ENCODE measurements at regions not wholly inside any gene's neighbourhood (a gene's known extent, or its start where the extent isn't known, plus 50 kb on each side); places are given as distances from the start of the nearest gene placed in this dataset.

DNA sequence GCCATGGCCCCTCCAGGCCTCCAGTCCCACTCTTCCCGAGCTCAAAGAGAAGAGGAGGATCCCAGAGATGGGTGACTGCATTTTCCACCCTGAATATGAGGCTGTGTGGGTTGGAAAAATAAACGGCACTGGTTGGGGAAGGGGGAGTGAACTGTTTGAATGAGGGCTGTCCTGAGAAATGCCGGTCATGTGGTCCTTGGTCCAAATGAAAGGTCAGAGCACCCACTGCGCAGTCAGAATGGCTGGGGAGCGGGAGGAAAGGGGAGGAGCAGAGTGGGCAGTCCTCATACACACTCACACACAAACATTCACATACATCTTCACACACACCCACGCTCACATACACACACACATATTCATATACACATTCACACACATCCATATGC is 83.1 kb downstream of the MRPL14 start:
- Histone ChIP-seq H3K4me1 (ENCODE audit: control insufficient read depth, insufficient read depth, low read length) (peaks cover 21% of the 10 kb centered on the region), H3K9me3 (ENCODE audit: control insufficient read depth, insufficient read depth, low read depth, low read length) (no peaks in the 10 kb centered on the region), H3K27me3 (ENCODE audit: control insufficient read depth, insufficient read depth, low read length) (no peaks in the 10 kb centered on the region), H3K4me3 (ENCODE audit: low read depth in 2 of 2, low read length in 2 of 2) (no peak overlapping the region), H3K36me3 (ENCODE audit: control insufficient read depth, insufficient read depth, low read length) (no peaks in the 10 kb centered on the region), H3K27ac (ENCODE audit: low read length) (peak overlapping the region; percentile 13; the same call in 1 of the 2 replicates)
- intact Hi-C loops (cut with micrococcal nuclease; ENCODE audit: unreplicated experiment), result no loop called here
- POLR2A ChIA-PET, result interaction anchor here (0.6 kb wide), 1 partner anchor 17 kb away, joined by 7 read pairs; no protein-coding TSS in a partner anchor
- DNase-seq (ENCODE audit: low read depth, low spot score) (no peak), ATAC-seq (peak; percentile 42)
- no TSS peak for BruUV-seq (replicated peaks)
- CTCF ChIA-PET, result interaction anchor here (0.7 kb wide), 1 partner anchor 269 kb away, joined by 7 read pairs; no protein-coding TSS in a partner anchor
- in situ Hi-C loops (cut with HindIII; ENCODE audit: low pct_unique_long_range_greater_than_20kb, low sequenced_read_pairs), result no loop called here
- TF ChIP-seq, protein P1, sequence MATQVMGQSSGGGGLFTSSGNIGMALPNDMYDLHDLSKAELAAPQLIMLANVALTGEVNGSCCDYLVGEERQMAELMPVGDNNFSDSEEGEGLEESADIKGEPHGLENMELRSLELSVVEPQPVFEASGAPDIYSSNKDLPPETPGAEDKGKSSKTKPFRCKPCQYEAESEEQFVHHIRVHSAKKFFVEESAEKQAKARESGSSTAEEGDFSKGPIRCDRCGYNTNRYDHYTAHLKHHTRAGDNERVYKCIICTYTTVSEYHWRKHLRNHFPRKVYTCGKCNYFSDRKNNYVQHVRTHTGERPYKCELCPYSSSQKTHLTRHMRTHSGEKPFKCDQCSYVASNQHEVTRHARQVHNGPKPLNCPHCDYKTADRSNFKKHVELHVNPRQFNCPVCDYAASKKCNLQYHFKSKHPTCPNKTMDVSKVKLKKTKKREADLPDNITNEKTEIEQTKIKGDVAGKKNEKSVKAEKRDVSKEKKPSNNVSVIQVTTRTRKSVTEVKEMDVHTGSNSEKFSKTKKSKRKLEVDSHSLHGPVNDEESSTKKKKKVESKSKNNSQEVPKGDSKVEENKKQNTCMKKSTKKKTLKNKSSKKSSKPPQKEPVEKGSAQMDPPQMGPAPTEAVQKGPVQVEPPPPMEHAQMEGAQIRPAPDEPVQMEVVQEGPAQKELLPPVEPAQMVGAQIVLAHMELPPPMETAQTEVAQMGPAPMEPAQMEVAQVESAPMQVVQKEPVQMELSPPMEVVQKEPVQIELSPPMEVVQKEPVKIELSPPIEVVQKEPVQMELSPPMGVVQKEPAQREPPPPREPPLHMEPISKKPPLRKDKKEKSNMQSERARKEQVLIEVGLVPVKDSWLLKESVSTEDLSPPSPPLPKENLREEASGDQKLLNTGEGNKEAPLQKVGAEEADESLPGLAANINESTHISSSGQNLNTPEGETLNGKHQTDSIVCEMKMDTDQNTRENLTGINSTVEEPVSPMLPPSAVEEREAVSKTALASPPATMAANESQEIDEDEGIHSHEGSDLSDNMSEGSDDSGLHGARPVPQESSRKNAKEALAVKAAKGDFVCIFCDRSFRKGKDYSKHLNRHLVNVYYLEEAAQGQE (IDR thresholded peaks at IDR 0.05; ENCODE audit: insufficient read depth in 1 of 2, low read depth in 2 of 2, low read length in 1 of 2), result no peak
- TF ChIP-seq, protein P2, sequence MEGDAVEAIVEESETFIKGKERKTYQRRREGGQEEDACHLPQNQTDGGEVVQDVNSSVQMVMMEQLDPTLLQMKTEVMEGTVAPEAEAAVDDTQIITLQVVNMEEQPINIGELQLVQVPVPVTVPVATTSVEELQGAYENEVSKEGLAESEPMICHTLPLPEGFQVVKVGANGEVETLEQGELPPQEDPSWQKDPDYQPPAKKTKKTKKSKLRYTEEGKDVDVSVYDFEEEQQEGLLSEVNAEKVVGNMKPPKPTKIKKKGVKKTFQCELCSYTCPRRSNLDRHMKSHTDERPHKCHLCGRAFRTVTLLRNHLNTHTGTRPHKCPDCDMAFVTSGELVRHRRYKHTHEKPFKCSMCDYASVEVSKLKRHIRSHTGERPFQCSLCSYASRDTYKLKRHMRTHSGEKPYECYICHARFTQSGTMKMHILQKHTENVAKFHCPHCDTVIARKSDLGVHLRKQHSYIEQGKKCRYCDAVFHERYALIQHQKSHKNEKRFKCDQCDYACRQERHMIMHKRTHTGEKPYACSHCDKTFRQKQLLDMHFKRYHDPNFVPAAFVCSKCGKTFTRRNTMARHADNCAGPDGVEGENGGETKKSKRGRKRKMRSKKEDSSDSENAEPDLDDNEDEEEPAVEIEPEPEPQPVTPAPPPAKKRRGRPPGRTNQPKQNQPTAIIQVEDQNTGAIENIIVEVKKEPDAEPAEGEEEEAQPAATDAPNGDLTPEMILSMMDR (IDR thresholded peaks at IDR 0.05), result no peak
- TF ChIP-seq POLR2AphosphoS5 (IDR thresholded peaks at IDR 0.05; ENCODE audit: low read depth, low read length) (no peak), SIN3A (IDR thresholded peaks at IDR 0.05; ENCODE audit: borderline replicate concordance, insufficient read depth, low read depth, low read length) (no peak), TCF7L2 (IDR thresholded peaks at IDR 0.05; ENCODE audit: low read depth, low read length) (no peak)

DNA sequence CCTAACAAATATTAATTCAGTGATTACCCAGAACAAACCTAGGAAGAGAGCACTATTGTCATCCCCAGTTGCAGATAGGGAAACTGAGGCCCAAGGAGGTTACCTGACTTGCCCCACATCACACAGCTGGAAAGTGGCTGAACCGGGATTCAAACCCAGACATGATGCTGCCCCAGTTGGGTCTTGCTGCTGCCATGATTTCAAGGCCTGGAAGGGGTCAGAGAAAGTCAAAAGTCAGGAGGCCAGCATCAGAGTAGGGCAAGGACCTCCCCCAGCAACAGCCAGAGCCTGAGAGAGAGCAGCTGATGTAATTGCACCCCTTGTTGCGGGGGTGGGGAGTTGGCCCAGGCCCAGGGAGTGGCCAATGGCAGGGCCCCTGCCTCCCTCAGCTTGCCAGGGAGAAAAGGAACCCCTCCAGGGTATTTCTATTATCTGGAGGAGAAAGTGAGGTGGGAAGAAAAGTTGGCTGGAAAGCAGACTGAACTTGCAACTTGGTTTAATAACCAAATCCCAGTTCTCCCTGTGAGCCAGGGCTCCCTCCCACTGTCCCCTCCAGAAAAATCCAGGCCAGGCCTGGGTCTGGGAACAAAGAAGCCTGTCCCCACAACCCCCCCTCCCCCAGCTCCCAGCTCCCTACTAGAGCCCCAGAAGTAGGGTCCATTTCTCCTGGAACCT is 83.6 kb downstream of the MRPL14 start:
- no TSS peak for BruUV-seq (replicated peaks)
- POLR2A ChIA-PET, result interaction anchor here (0.6 kb wide), 1 partner anchor 18 kb away, joined by 7 read pairs; no protein-coding TSS in a partner anchor
- Histone ChIP-seq H3K4me1 (ENCODE audit: control insufficient read depth, insufficient read depth, low read length) (peaks cover 21% of the 10 kb centered on the region), H3K9me3 (ENCODE audit: control insufficient read depth, insufficient read depth, low read depth, low read length) (no peaks in the 10 kb centered on the region), H3K27me3 (ENCODE audit: control insufficient read depth, insufficient read depth, low read length) (no peaks in the 10 kb centered on the region), H3K4me3 (ENCODE audit: low read depth in 2 of 2, low read length in 2 of 2) (no peak overlapping the region), H3K36me3 (ENCODE audit: control insufficient read depth, insufficient read depth, low read length) (no peaks in the 10 kb centered on the region), H3K27ac (ENCODE audit: low read length) (peak overlapping the region; percentile 84)
- in situ Hi-C loops (cut with HindIII; ENCODE audit: low pct_unique_long_range_greater_than_20kb, low sequenced_read_pairs), result no loop called here
- TF ChIP-seq TCF7L2 (IDR thresholded peaks at IDR 0.05; ENCODE audit: low read depth, low read length), result no peak
- TF ChIP-seq, protein P2 (IDR thresholded peaks at IDR 0.05), result no peak
- TF ChIP-seq, protein P1 (IDR thresholded peaks at IDR 0.05; ENCODE audit: insufficient read depth in 1 of 2, low read depth in 2 of 2, low read length in 1 of 2), result no peak
- no peak for TF ChIP-seq POLR2AphosphoS5 (IDR thresholded peaks at IDR 0.05; ENCODE audit: low read depth, low read length)
- intact Hi-C loops (cut with micrococcal nuclease; ENCODE audit: unreplicated experiment), result no loop called here
- CTCF ChIA-PET, result interaction anchor here (0.7 to 1.4 kb wide), 3 partner anchors 19 to 269 kb away, joined by 3 to 7 read pairs (median 3); no protein-coding TSS in a partner anchor
- ATAC-seq (peak; percentile 58), DNase-seq (ENCODE audit: low read depth, low spot score) (no peak)

All from Panc1 (cell line).